Peyer's patch (tissue), 4 donors: ENCODE measurements at regions not wholly inside any gene's neighbourhood (a gene's known extent, or its start where the extent isn't known, plus 50 kb on each side); places are given as distances from the start of the nearest gene placed in this dataset.

ENCODE experiments used
- POLR2A ChIP-seq, 2 donors: fragments of 450-650 bp; IDR thresholded peaks; one replicate each; pipeline ENCODE4 v1.5.1; 2017; ENCODE audit warnings: antibody characterized with exemption in 2 of 2, mild to moderate bottlenecking in 2 of 2, moderate library complexity in 2 of 2
- TF ChIP-seq, protein P1 (sequence below), 6 experiments: fragments of 450-650 bp in 4 of 6; fragments of 200-600 bp in 2 of 6; sonication (generic) in 1 of 6; IDR thresholded peaks; one replicate each; pipeline ENCODE4 v1.5.1; 2017 to 2019; ENCODE audit warnings: antibody characterized with exemption in 6 of 6, mild to moderate bottlenecking in 3 of 6, moderate library complexity in 1 of 6

DNA sequence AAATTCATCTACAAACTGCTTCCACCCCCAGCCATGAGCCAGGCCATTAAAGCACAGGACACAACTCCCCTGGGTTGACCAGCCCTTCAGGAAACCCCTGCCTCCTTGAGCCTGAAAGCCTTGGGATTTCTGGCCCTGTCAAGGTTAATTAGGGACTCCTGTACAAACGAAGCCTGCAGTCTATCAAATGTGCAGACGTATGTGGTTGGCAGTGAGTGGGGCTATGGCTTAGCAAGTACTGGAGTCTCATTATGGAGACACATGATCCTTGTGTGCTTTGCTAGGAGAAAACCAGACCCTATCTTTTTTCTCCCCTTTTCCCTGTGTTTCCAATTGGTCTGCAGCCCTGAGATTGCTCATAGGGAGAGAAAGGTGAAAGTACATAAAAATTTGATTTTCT is 588.3 kb upstream of the USP24 start:
- TF ChIP-seq POLR2A (IDR thresholded peaks at IDR 0.05), result no peak
- TF ChIP-seq, protein P1, sequence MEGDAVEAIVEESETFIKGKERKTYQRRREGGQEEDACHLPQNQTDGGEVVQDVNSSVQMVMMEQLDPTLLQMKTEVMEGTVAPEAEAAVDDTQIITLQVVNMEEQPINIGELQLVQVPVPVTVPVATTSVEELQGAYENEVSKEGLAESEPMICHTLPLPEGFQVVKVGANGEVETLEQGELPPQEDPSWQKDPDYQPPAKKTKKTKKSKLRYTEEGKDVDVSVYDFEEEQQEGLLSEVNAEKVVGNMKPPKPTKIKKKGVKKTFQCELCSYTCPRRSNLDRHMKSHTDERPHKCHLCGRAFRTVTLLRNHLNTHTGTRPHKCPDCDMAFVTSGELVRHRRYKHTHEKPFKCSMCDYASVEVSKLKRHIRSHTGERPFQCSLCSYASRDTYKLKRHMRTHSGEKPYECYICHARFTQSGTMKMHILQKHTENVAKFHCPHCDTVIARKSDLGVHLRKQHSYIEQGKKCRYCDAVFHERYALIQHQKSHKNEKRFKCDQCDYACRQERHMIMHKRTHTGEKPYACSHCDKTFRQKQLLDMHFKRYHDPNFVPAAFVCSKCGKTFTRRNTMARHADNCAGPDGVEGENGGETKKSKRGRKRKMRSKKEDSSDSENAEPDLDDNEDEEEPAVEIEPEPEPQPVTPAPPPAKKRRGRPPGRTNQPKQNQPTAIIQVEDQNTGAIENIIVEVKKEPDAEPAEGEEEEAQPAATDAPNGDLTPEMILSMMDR (IDR thresholded peaks at IDR 0.05), result no peak
